ENCODE measurements at regions not wholly inside any gene's neighbourhood (a gene's known extent, or its start where the extent isn't known, plus 50 kb on each side); places are given as distances from the start of the nearest gene placed in this dataset.

DNA sequence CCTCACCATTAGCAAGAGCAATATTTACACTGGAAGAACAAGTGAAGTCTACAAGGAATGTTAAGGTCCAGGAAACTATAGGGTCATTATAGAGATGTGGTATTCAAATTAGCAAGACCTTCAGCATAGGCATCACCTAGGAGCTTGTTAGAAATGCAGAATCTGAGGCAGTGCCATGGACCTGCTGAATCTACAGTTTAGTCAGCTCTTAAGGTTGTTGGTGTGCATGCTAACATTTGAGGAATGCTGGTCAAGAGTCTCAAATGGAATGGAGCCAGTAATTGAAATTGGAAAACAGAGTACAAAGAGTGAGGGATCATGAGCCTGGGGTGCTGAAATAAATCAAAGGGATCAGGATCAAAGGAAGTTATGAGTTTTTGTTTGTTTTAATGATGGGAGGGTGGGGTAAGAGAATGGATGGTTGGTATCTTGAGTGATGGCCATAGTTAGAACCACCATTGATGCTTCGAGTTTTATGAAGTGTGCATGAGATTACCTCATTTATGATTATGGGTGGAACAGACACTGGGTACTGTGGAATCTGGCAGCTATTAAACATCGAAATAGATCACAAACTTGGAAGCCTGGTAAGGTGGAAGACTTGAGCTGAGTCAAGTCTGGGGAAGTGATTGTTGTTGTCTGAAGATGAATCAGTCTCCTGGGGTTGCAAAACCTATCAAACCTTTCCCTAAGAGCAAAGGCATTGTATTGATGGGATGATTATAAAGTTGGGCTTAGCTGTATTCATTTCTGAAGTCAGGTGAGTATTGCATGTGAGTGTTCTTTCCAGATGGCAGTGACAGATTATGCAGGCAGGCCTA is 323.3 kb upstream of the E2F7 start:
- no peak for DNase-seq (ENCODE audit: extremely low spot score, unreplicated experiment)
- H3K27me3 Mint-ChIP-seq: no peaks in the 10 kb centered on the region
- peaks cover 13% of the 10 kb centered on the region for H3K4me1 Mint-ChIP-seq (ENCODE audit: unreplicated experiment)
- no peak overlapping the region for H3K4me3 Mint-ChIP-seq
- H3K9me3 Mint-ChIP-seq: no peaks in the 10 kb centered on the region
- H3K27ac Mint-ChIP-seq: no peak overlapping the region
- TF ChIP-seq, protein P1, sequence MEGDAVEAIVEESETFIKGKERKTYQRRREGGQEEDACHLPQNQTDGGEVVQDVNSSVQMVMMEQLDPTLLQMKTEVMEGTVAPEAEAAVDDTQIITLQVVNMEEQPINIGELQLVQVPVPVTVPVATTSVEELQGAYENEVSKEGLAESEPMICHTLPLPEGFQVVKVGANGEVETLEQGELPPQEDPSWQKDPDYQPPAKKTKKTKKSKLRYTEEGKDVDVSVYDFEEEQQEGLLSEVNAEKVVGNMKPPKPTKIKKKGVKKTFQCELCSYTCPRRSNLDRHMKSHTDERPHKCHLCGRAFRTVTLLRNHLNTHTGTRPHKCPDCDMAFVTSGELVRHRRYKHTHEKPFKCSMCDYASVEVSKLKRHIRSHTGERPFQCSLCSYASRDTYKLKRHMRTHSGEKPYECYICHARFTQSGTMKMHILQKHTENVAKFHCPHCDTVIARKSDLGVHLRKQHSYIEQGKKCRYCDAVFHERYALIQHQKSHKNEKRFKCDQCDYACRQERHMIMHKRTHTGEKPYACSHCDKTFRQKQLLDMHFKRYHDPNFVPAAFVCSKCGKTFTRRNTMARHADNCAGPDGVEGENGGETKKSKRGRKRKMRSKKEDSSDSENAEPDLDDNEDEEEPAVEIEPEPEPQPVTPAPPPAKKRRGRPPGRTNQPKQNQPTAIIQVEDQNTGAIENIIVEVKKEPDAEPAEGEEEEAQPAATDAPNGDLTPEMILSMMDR (conservative IDR thresholded peaks at IDR 0.05): no peak
- no peaks in the 10 kb centered on the region for H3K36me3 Mint-ChIP-seq

DNA sequence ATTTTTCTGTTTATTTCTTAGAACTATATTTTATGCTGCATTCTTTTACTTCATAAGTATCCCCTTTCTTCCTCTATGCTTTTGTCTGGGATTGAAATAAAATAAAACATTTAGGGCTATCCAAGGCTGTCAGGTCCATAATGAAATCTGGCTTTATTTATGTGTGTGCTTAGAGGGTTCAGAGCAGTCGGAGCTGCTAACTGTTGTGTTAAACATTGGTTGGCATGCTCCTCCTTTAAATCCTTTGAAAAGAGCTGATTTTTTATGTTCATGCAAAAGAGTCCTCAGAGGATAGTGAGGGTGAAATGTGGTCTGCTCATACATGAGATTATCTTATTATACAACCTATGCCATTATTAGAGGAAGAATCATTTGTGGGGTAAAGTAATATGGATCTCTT is 322.3 kb upstream of the E2F7 start:
- Mint-ChIP-seq H3K27ac (no peak overlapping the region), H3K27me3 (no peaks in the 10 kb centered on the region), H3K9me3 (no peaks in the 10 kb centered on the region), H3K4me1 (ENCODE audit: unreplicated experiment) (peaks cover 13% of the 10 kb centered on the region), H3K4me3 (no peak overlapping the region), H3K36me3 (no peaks in the 10 kb centered on the region)
- TF ChIP-seq, protein P1 (conservative IDR thresholded peaks at IDR 0.05): no peak
- no peak for DNase-seq (ENCODE audit: extremely low spot score, unreplicated experiment)

DNA sequence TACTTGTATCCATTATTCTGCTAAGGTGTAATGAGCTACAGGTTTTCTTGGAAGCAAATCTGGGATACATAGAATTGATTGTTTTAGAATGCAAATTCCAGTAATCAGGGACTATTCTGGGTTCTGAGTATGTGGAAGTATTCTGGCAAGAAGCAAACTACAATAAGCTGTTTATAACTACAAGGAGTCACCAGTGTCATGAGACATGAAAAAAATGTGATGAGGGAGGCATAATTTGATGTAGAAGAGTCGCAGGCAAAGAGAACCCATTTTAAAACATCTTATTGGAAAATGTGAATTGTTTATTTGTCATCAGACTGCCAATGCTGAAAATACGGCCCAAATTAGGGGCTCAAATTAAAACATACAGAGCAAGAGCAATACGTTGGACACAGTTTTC is 321.8 kb upstream of the E2F7 start:
- no peak for DNase-seq (ENCODE audit: extremely low spot score, unreplicated experiment)
- TF ChIP-seq, protein P1 (conservative IDR thresholded peaks at IDR 0.05): no peak
- Mint-ChIP-seq H3K36me3 (no peaks in the 10 kb centered on the region), H3K9me3 (no peaks in the 10 kb centered on the region), H3K4me1 (ENCODE audit: unreplicated experiment) (peaks cover 13% of the 10 kb centered on the region), H3K27me3 (no peaks in the 10 kb centered on the region), H3K4me3 (no peak overlapping the region), H3K27ac (no peak overlapping the region)

DNA sequence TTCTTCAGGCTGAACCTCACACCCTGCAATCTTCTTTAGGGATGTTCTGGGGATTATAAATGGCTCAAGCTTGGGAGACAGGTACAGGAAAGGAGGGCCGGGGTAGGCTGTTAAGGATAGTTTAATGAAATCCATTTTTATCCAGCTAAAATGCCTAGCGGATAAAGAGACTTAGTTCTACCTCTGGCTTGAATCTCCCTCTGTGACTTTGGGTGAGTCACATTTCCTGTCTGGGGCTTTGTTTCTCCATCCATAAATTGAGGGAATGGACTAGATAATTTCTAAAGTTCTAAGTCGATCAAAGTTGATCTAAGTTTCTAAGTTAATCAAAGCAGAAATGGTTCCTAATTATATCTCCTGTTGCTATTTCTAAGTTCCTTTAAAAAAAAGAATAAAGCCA is 319.6 kb upstream of the E2F7 start:
- Mint-ChIP-seq H3K36me3 (no peaks in the 10 kb centered on the region), H3K4me1 (ENCODE audit: unreplicated experiment) (peaks cover 13% of the 10 kb centered on the region), H3K4me3 (no peak overlapping the region), H3K27ac (no peak overlapping the region), H3K9me3 (no peaks in the 10 kb centered on the region), H3K27me3 (no peaks in the 10 kb centered on the region)
- DNase-seq (ENCODE audit: extremely low spot score, unreplicated experiment): no peak
- TF ChIP-seq, protein P1 (conservative IDR thresholded peaks at IDR 0.05): no peak

DNA sequence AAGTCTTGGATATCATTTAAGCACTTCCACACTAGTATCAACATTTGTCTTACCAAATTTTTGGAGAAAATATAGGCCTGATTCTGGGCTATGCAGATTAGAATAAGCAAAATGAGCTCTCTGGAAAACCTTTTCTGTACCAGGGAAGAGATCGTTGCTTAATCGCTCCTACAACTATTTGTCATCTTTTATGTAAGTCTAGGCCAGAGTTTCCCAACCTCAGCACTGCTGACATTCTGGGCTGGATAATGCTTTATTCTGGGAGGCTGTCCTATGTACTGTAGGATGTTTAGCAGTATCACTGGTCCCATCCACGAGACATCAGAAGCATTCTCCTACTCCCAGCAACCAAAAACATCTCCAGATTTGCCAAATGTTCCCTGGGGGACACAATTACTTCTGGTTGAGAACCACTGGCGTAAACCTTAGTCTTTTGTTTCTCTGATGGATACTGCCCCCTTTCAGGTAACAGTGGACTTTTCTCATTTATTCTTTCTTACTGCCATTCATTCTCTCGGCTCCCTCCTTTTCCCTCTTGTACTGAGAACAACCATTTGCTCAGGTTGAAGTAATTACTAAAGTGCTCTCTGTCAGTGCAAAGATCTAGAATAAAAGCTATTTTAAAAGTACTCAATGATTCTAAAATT is 316.9 kb upstream of the E2F7 start:
- Mint-ChIP-seq H3K27me3 (no peaks in the 10 kb centered on the region), H3K4me3 (no peak overlapping the region), H3K9me3 (no peaks in the 10 kb centered on the region), H3K4me1 (ENCODE audit: unreplicated experiment) (no peaks in the 10 kb centered on the region), H3K36me3 (no peaks in the 10 kb centered on the region), H3K27ac (no peak overlapping the region)
- TF ChIP-seq, protein P1 (conservative IDR thresholded peaks at IDR 0.05): no peak
- DNase-seq (ENCODE audit: extremely low spot score, unreplicated experiment): no peak
